Breast epithelium (tissue), 3 donors: ENCODE measurements at regions not wholly inside any gene's neighbourhood (a gene's known extent, or its start where the extent isn't known, plus 50 kb on each side); places are given as distances from the start of the nearest gene placed in this dataset.

Source experiments
- POLR2A ChIP-seq: fragments of 450-650 bp; IDR thresholded peaks from one replicate; pipeline ENCODE4 v1.6.1; 2016; ENCODE audit warnings: antibody characterized with exemption, mild to moderate bottlenecking, moderate library complexity
- POLR2AphosphoS5 ChIP-seq, 3 donors: sonication (generic); formaldehyde crosslinking; IDR thresholded peaks; one replicate each; pipeline ENCODE4 v1.6.1; 2017; ENCODE audit warnings: antibody characterized with exemption in 3 of 3
- TF ChIP-seq, protein P1 (sequence below), 3 donors: fragments of 450-650 bp; IDR thresholded peaks; one replicate each; pipeline ENCODE4 v1.5.1; 2016 to 2017; ENCODE audit warnings: antibody characterized with exemption in 3 of 3, mild to moderate bottlenecking in 3 of 3, moderate library complexity in 3 of 3

DNA sequence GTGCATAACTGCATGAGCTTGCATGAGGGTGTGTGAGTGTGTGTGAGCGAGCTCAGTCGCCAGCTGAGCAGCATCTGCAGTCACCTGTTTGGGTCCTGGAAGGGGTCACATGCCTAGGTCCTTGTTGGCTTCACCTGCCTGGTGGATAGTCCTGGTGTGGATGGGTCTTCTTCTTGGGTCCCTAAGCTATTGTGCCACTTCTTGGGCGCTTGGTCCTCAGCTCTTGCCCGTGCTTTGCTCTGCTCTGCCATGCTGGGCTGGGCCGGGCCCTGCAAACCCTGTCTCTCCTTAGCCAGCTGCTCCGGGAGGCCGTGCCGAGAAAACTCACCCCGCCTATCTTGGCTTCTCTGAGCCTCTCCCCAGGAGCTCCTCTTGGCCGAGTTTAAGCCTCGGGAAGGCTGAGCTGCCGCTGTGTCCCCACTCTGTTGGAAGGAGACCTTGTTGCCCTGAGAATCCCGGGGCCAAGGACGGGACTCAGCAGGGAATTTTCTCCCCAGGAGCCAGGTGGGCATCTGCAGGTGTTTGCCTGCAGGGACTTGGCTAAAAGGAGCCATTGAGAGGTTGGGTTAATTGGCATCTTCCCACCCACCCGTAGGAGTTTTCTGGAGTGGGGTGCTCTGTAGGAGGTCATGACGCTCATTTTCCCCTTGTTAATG lies 300.8 kb downstream of the NDUFA10 start:
- TF ChIP-seq, protein P1, sequence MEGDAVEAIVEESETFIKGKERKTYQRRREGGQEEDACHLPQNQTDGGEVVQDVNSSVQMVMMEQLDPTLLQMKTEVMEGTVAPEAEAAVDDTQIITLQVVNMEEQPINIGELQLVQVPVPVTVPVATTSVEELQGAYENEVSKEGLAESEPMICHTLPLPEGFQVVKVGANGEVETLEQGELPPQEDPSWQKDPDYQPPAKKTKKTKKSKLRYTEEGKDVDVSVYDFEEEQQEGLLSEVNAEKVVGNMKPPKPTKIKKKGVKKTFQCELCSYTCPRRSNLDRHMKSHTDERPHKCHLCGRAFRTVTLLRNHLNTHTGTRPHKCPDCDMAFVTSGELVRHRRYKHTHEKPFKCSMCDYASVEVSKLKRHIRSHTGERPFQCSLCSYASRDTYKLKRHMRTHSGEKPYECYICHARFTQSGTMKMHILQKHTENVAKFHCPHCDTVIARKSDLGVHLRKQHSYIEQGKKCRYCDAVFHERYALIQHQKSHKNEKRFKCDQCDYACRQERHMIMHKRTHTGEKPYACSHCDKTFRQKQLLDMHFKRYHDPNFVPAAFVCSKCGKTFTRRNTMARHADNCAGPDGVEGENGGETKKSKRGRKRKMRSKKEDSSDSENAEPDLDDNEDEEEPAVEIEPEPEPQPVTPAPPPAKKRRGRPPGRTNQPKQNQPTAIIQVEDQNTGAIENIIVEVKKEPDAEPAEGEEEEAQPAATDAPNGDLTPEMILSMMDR (IDR thresholded peaks at IDR 0.05), result no peak
- no peak for TF ChIP-seq POLR2A
- TF ChIP-seq POLR2AphosphoS5 (IDR thresholded peaks at IDR 0.05), result no peak
